HEK293 (cell line): ENCODE measurements at regions not wholly inside any gene's neighbourhood (a gene's known extent, or its start where the extent isn't known, plus 50 kb on each side); places are given as distances from the start of the nearest gene placed in this dataset.
"Not testable (repeated sequence)": the region's sequence is repeated elsewhere in the genome, so short reads cannot be mapped to it uniquely, and the experiment has no call there.

Experiments
- CTCF ChIA-PET: fragments of 350-600 bp; formaldehyde crosslinking; extraction: SDS; loops from one replicate; lab custom pipeline; 2021; ENCODE audit warnings: antibody characterized with exemption; lab: Yijun Ruan, JAX
- POLR2A ChIA-PET: fragments of 300-600 bp; formaldehyde crosslinking; extraction: SDS; loops from one replicate; lab custom pipeline; 2020; ENCODE audit warnings: antibody characterized with exemption, inconsistent platforms; lab: Yijun Ruan, JAX
- H3K27ac ChIP-seq: fragments of 200-500 bp; sonication (Bioruptor generic); 2 replicates; pipeline ENCODE4 v1.5.1; 2014; ENCODE audit warnings: low read depth, low read length, control low read depth, inconsistent platforms; ENCODE audit errors: extremely low read depth
- H3K36me3 ChIP-seq, 2 experiments: fragments of 200-500 bp in 1 of 2; sonication (Bioruptor generic) in 1 of 2; 1 replicate in 1 of 2; 2 replicates in 1 of 2; pipeline ENCODE4 v1.5.1; 2014 to 2017; ENCODE audit warnings: inconsistent platforms in 2 of 2, low read length in 2 of 2; ENCODE audit not compliant: control insufficient read depth in 2 of 2, insufficient read depth in 1 of 2
- H3K4me1 ChIP-seq: fragments of 200-500 bp; sonication (Bioruptor generic); 2 replicates; pipeline ENCODE4 v1.5.1; 2014; ENCODE audit warnings: mild to moderate bottlenecking, low read length, inconsistent platforms; ENCODE audit not compliant: control insufficient read depth, insufficient read depth
- H3K4me3 ChIP-seq: 2 replicates; pipeline ENCODE4 v1.5.1; 2011; ENCODE audit warnings: low read depth, mild to moderate bottlenecking, control low read depth, low read length, moderate library complexity
- H3K9me3 ChIP-seq: fragments of 200-500 bp; sonication (Bioruptor generic); 2 replicates; pipeline ENCODE4 v1.5.1; 2014; ENCODE audit warnings: low read depth, low read length, inconsistent platforms; ENCODE audit not compliant: control insufficient read depth, insufficient read depth
- KLF10 ChIP-seq: fragments of 450-650 bp; IDR thresholded peaks from 2 replicates; pipeline ENCODE4 v1.5.1; 2018; ENCODE audit warnings: missing biosample characterization, mild to moderate bottlenecking, missing genetic modification characterization
- KLF9 ChIP-seq: fragments of 450-650 bp; formaldehyde crosslinking; IDR thresholded peaks from 2 replicates; pipeline ENCODE4 v1.5.1; 2016; ENCODE audit warnings: missing biosample characterization, missing genetic modification characterization, low read depth
- OVOL3 ChIP-seq: fragments of 450-650 bp; formaldehyde crosslinking; IDR thresholded peaks from 2 replicates; pipeline ENCODE4 v1.5.1; 2016; ENCODE audit warnings: missing biosample characterization, missing genetic modification characterization
- SCRT2 ChIP-seq: fragments of 450-650 bp; formaldehyde crosslinking; IDR thresholded peaks from 2 replicates; pipeline ENCODE4 v1.5.1; 2016; ENCODE audit warnings: missing biosample characterization, missing genetic modification characterization
- TCF7L2 ChIP-seq: IDR thresholded peaks from 2 replicates; pipeline ENCODE4 v1.6.1; 2011; ENCODE audit warnings: low read depth, mild to moderate bottlenecking, inconsistent platforms, low read length, moderate library complexity, borderline replicate concordance
- YY1 ChIP-seq: fragments of 450-650 bp; formaldehyde crosslinking; IDR thresholded peaks from 2 replicates; pipeline ENCODE4 v1.5.1; 2018; ENCODE audit warnings: missing biosample characterization, missing genetic modification characterization
- ZBTB21 ChIP-seq: fragments of 450-650 bp; formaldehyde crosslinking; IDR thresholded peaks from 2 replicates; pipeline ENCODE4 v1.5.1; 2017; ENCODE audit warnings: missing biosample characterization, missing genetic modification characterization
- ZBTB49 ChIP-seq: fragments of 450-650 bp; formaldehyde crosslinking; IDR thresholded peaks from 2 replicates; pipeline ENCODE4 v1.5.1; 2016; ENCODE audit warnings: missing biosample characterization, missing genetic modification characterization, low read depth
- ZNF174 ChIP-seq: fragments of 450-650 bp; formaldehyde crosslinking; IDR thresholded peaks from 2 replicates; pipeline ENCODE4 v1.5.0; 2017; ENCODE audit warnings: missing biosample characterization, mild to moderate bottlenecking, missing genetic modification characterization
- ZNF248 ChIP-seq: fragments of 450-650 bp; formaldehyde crosslinking; IDR thresholded peaks from 2 replicates; pipeline ENCODE4 v1.5.1; 2017; ENCODE audit warnings: missing biosample characterization, missing genetic modification characterization
- ZNF280C ChIP-seq: fragments of 450-650 bp; formaldehyde crosslinking; IDR thresholded peaks from 2 replicates; pipeline ENCODE4 v1.5.1; 2016; ENCODE audit warnings: missing biosample characterization, missing genetic modification characterization
- ZNF302 ChIP-seq: fragments of 450-650 bp; formaldehyde crosslinking; IDR thresholded peaks from 2 replicates; pipeline ENCODE4 v1.5.1; 2016; ENCODE audit warnings: missing biosample characterization, missing genetic modification characterization, low read depth
- ZNF335 ChIP-seq: fragments of 450-650 bp; formaldehyde crosslinking; conservative IDR thresholded peaks from 2 replicates; pipeline ENCODE4 v1.5.1; 2016; ENCODE audit warnings: missing biosample characterization, missing genetic modification characterization
- ZNF350 ChIP-seq: fragments of 450-650 bp; formaldehyde crosslinking; IDR thresholded peaks from 2 replicates; pipeline ENCODE4 v1.5.0; 2017; ENCODE audit warnings: missing biosample characterization, mild to moderate bottlenecking, missing genetic modification characterization
- ZNF391 ChIP-seq: fragments of 450-650 bp; formaldehyde crosslinking; IDR thresholded peaks from 2 replicates; pipeline ENCODE4 v1.5.1; 2016; ENCODE audit warnings: low read depth, missing biosample characterization, missing genetic modification characterization, borderline replicate concordance
- ZNF48 ChIP-seq: fragments of 450-650 bp; formaldehyde crosslinking; IDR thresholded peaks from 2 replicates; pipeline ENCODE4 v1.5.1; 2016; ENCODE audit warnings: missing biosample characterization, missing genetic modification characterization
- ZNF513 ChIP-seq: fragments of 450-650 bp; IDR thresholded peaks from 2 replicates; pipeline ENCODE4 v1.5.1; 2018; ENCODE audit warnings: missing biosample characterization, missing genetic modification characterization
- ZNF548 ChIP-seq: fragments of 450-650 bp; formaldehyde crosslinking; IDR thresholded peaks from 2 replicates; pipeline ENCODE4 v1.5.1; 2016; ENCODE audit warnings: missing biosample characterization, missing genetic modification characterization
- ZNF621 ChIP-seq: fragments of 450-650 bp; formaldehyde crosslinking; IDR thresholded peaks from 2 replicates; pipeline ENCODE4 v1.5.1; 2017; ENCODE audit warnings: missing biosample characterization, missing genetic modification characterization
- ZNF624 ChIP-seq: fragments of 450-650 bp; formaldehyde crosslinking; IDR thresholded peaks from 2 replicates; pipeline ENCODE4 v1.5.1; 2017; ENCODE audit warnings: missing biosample characterization, missing genetic modification characterization
- ZNF626 ChIP-seq: fragments of 450-650 bp; sonication (Bioruptor Pico); formaldehyde crosslinking; IDR thresholded peaks from 2 replicates; pipeline ENCODE4 v1.5.1; 2018; ENCODE audit warnings: missing biosample characterization, missing genetic modification characterization, inconsistent platforms
- ZNF670 ChIP-seq: fragments of 450-650 bp; formaldehyde crosslinking; IDR thresholded peaks from 2 replicates; pipeline ENCODE4 v1.5.1; 2016; ENCODE audit warnings: missing biosample characterization, missing genetic modification characterization, low read depth
- ZNF830 ChIP-seq: fragments of 450-650 bp; IDR thresholded peaks from 2 replicates; pipeline ENCODE4 v1.5.0; 2018; ENCODE audit warnings: missing biosample characterization, missing genetic modification characterization, low read depth, mild to moderate bottlenecking, moderate library complexity
- ZNF837 ChIP-seq: fragments of 450-650 bp; formaldehyde crosslinking; IDR thresholded peaks from 2 replicates; pipeline ENCODE4 v1.5.1; 2016; ENCODE audit warnings: missing biosample characterization, missing genetic modification characterization
- TF ChIP-seq, protein P1 (sequence below): fragments of 450-650 bp; formaldehyde crosslinking; optimal IDR thresholded peaks from 2 replicates; pipeline ENCODE3; 2016; ENCODE audit warnings: missing biosample characterization, mild to moderate bottlenecking, missing genetic modification characterization
- TF ChIP-seq, protein P2 (sequence below): fragments of 450-650 bp; formaldehyde crosslinking; IDR thresholded peaks from 2 replicates; pipeline ENCODE4 v1.5.1; 2017; ENCODE audit warnings: missing biosample characterization, missing genetic modification characterization

DNA sequence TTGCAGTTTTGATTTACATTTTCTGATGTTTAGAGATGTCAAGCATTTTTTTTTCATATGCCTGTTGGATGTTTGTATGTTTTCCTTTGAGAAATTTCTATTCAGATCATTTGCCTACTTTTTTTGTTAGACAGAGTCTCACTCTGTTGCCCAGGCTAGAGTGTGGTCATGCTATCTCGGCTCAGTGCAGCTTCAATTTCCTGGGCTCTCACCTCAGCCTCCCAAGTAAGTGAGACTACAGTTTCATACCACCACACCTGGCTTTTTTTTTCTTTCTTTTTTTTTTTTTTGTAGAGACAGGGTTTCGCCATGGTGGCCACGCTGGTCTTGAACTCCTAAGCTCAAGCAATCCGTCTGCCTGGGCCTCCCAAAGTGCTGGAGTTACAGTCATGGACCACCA is 291.7 kb downstream of the SLITRK2 start (continued):
- TF ChIP-seq, protein P1, sequence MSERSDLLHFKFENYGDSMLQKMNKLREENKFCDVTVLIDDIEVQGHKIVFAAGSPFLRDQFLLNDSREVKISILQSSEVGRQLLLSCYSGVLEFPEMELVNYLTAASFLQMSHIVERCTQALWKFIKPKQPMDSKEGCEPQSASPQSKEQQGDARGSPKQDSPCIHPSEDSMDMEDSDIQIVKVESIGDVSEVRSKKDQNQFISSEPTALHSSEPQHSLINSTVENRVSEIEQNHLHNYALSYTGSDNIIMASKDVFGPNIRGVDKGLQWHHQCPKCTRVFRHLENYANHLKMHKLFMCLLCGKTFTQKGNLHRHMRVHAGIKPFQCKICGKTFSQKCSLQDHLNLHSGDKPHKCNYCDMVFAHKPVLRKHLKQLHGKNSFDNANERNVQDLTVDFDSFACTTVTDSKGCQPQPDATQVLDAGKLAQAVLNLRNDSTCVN (tag by site-specific recombination): no peak
- TF ChIP-seq ZBTB49 (tag by site-specific recombination) (no peak), ZNF335 (no peak), OVOL3 (tag by site-specific recombination) (no peak), ZNF350 (tag by site-specific recombination) (no peak), KLF10 (no peak), ZNF837 (tag by site-specific recombination) (no peak), ZNF626 (tag by site-specific recombination) (no peak)

DNA sequence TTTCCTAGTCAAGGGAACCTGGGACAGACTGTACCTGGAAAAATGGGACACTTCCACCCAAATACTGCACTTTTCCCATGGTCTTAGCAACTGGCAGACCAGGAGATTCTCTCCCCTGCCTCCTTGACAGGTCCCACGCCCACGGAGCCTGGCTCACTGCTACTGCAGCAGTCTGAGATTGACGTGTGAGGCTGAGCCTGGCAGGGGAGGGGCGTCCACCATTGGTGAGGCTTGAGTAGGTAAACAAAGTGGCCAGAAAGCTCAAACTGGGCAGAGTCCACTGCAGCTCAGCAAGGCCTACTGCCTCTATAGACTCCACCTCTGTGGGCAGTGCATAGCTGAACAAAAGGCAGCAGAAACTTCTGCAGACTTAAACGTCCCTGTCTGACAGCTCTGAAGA is 301.4 kb downstream of the SLITRK2 start:
- H3K36me3 ChIP-seq, H3K4me1 ChIP-seq, H3K9me3 ChIP-seq, H3K27ac ChIP-seq, POLR2A ChIA-PET, H3K4me3 ChIP-seq: not testable (repeated sequence)
- CTCF ChIA-PET: interaction anchor here (0.8 kb wide), 1 partner anchor 13 kb away, joined by 3 read pairs; no protein-coding TSS in a partner anchor

DNA sequence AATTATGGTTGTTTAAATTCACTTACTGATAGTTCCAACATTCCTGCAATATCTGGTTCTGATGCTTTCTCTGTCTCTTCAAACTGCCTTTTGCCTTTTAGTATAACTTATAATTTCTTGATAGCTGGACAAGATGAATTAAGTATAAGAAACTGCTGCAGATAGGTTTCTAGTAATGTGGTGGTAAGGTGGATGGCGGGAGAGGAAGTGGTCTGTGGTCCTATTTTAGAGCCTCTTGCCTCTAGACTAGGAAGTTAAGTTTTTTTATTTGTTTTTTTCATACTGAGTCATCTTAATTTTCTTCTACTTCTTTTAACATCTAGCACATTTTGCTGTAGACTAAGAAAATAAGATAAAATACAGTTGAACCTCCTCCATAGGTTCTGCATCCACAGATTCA is 310.0 kb downstream of the SLITRK2 start:
- no peaks in the 10 kb centered on the region for H3K36me3 ChIP-seq
- CTCF ChIA-PET: no interaction called here
- H3K27ac ChIP-seq: no peak overlapping the region
- H3K9me3 ChIP-seq: no peaks in the 10 kb centered on the region
- H3K4me1 ChIP-seq: no peaks in the 10 kb centered on the region
- no peak overlapping the region for H3K4me3 ChIP-seq
- POLR2A ChIA-PET: no interaction called here
- TF ChIP-seq SCRT2 (no peak), ZNF513 (no peak), ZNF670 (tag by site-specific recombination) (no peak), ZNF174 (tag by site-specific recombination) (no peak), ZBTB21 (no peak), ZNF830 (tag by site-specific recombination) (no peak), TCF7L2 (no peak), ZNF248 (tag by site-specific recombination) (no peak), ZNF621 (no peak), YY1 (tag by site-specific recombination) (no peak), ZNF280C (no peak), ZNF548 (tag by site-specific recombination) (no peak), ZNF391 (tag by site-specific recombination) (no peak), ZNF302 (tag by site-specific recombination) (no peak), ZNF48 (no peak), ZNF624 (tag by site-specific recombination) (no peak), KLF9 (no peak)
- TF ChIP-seq, protein P2, sequence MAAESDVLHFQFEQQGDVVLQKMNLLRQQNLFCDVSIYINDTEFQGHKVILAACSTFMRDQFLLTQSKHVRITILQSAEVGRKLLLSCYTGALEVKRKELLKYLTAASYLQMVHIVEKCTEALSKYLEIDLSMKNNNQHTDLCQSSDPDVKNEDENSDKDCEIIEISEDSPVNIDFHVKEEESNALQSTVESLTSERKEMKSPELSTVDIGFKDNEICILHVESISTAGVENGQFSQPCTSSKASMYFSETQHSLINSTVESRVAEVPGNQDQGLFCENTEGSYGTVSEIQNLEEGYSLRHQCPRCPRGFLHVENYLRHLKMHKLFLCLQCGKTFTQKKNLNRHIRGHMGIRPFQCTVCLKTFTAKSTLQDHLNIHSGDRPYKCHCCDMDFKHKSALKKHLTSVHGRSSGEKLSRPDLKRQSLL: no peak
